K562 (cell line): ENCODE measurements at regions not wholly inside any gene's neighbourhood (a gene's known extent, or its start where the extent isn't known, plus 50 kb on each side); places are given as distances from the start of the nearest gene placed in this dataset.

Source experiments
- ATAC-seq: fragments of 200-7000 bp; cut with Tn5 transposase; 3 replicates; pipeline ENCODE4 v1.9.1; 2020; ENCODE audit warnings: moderate library complexity
- BruUV-seq: library from RNA; stranded (reverse); fragments of 400-500 nt; replicated peaks from 2 replicates; lab custom pipeline; 2021; lab: Mats Ljungman, UMichigan
- CTCF ChIA-PET: fragments of 300-600 bp; formaldehyde crosslinking; extraction: SDS; loops from one replicate; lab custom pipeline; 2021; ENCODE audit warnings: low intra/inter-chr PET ratio; lab: Yijun Ruan, JAX
- POLR2A ChIA-PET: fragments of 300-600, 350-650 bp; sonication (Branson Sonifier 250); formaldehyde crosslinking; extraction: SDS; loops from one replicate; lab custom pipeline; 2021; ENCODE audit warnings: antibody characterized with exemption, inconsistent platforms; lab: Yijun Ruan, JAX
- DNase-seq, 4 experiments: peaks; one replicate each; pipeline versions ENCODE4 v3.0.0 to v3.0.0-alpha.2; 2011 to 2018; ENCODE audit warnings: low spot score in 3 of 4, mixed read lengths in 3 of 4; ENCODE audit errors: extremely low read depth in 1 of 4
- FAIRE-seq: peaks from 2 replicates; lab custom pipeline; 2011; peaks lifted over from hg19 to GRCh38; lab: Jason Lieb, UNC
- H2AFZ ChIP-seq: 2 replicates; pipeline ENCODE4 v1.6.0; 2011; ENCODE audit warnings: low read depth, low read length, control low read depth, inconsistent platforms
- H3K27ac ChIP-seq: fragments of 200-600 bp; 3 replicates; pipeline ENCODE4 v1.8.0; 2011; ENCODE audit warnings: low read depth, mild to moderate bottlenecking, control low read depth, inconsistent platforms, low read length, moderate library complexity, mixed read lengths; ENCODE audit errors: extremely low read depth
- H3K27me3 ChIP-seq, 2 experiments: fragments of 300-600 bp in 1 of 2; 2 replicates in 1 of 2; 3 replicates in 1 of 2; pipeline versions ENCODE4 v1.6.0 to v1.8.0; 2011; ENCODE audit warnings: inconsistent platforms in 2 of 2, low read length in 2 of 2, mild to moderate bottlenecking in 1 of 2, mixed read lengths in 1 of 2, moderate library complexity in 1 of 2; ENCODE audit not compliant: control insufficient read depth in 2 of 2, insufficient read depth in 2 of 2
- H3K36me3 ChIP-seq: fragments of 300-600 bp; 3 replicates; pipeline ENCODE4 v1.8.0; 2011; ENCODE audit warnings: mild to moderate bottlenecking, low read length, inconsistent platforms; ENCODE audit not compliant: control insufficient read depth, insufficient read depth
- H3K4me1 ChIP-seq, 2 experiments: fragments of 200-600 bp in 1 of 2; replicated peaks in 1 of 2; 2 replicates in 1 of 2; 3 replicates in 1 of 2; pipeline versions ENCODE4 v1.5.1 to v1.8.0; 2011; ENCODE audit warnings: inconsistent platforms in 2 of 2, low read length in 2 of 2, mild to moderate bottlenecking in 1 of 2, mixed read lengths in 1 of 2, moderate library complexity in 1 of 2; ENCODE audit not compliant: control insufficient read depth in 2 of 2, insufficient read depth in 2 of 2
- H3K4me2 ChIP-seq: 2 replicates; pipeline ENCODE4 v1.6.1; 2011; ENCODE audit warnings: low read length, control low read depth, inconsistent platforms, mixed read lengths; ENCODE audit not compliant: insufficient read depth
- H3K4me3 ChIP-seq: fragments of 200-600 bp; sonication (generic), shearing (Covaris generic); 2 replicates; pipeline ENCODE4 v1.5.1; 2016; ENCODE audit warnings: control low read depth, inconsistent platforms
- H3K79me2 ChIP-seq: fragments of 200-600 bp; 3 replicates; pipeline ENCODE4 v1.8.0; 2011; ENCODE audit warnings: low read length, inconsistent platforms; ENCODE audit not compliant: control insufficient read depth, insufficient read depth
- H3K9ac ChIP-seq, 2 experiments: 2 replicates each; pipeline versions ENCODE4 v1.6.0 to v1.6.1; 2011; ENCODE audit warnings: low read depth in 2 of 2, low read length in 2 of 2, control low read depth in 1 of 2, inconsistent platforms in 1 of 2, mild to moderate bottlenecking in 1 of 2, mixed read lengths in 1 of 2; ENCODE audit not compliant: insufficient read depth in 1 of 2
- H3K9me1 ChIP-seq: one replicate; pipeline ENCODE4 v1.6.0; 2011; ENCODE audit warnings: inconsistent platforms, mild to moderate bottlenecking, low read length, moderate library complexity; ENCODE audit not compliant: control insufficient read depth, insufficient read depth
- H3K9me3 ChIP-seq: replicated peaks from 2 replicates; pipeline ENCODE4 v1.5.1; 2011; ENCODE audit warnings: low read depth, low read length, inconsistent platforms; ENCODE audit not compliant: control insufficient read depth, insufficient read depth
- H4K20me1 ChIP-seq: replicated peaks from 2 replicates; pipeline ENCODE4 v1.6.1; 2011; ENCODE audit warnings: low read length, inconsistent platforms, mixed read lengths; ENCODE audit not compliant: control insufficient read depth, insufficient read depth
- ARID2 ChIP-seq: fragments of 450-650 bp; IDR thresholded peaks from 2 replicates; pipeline ENCODE4 v1.6.1; 2017; ENCODE audit warnings: antibody characterized with exemption, mild to moderate bottlenecking
- ESRRA ChIP-seq: fragments of 450-650 bp; IDR thresholded peaks from 2 replicates; pipeline ENCODE4 v1.6.1; 2014; ENCODE audit warnings: low read depth, mild to moderate bottlenecking, moderate library complexity, borderline replicate concordance
- HNRNPH1 ChIP-seq: fragments of 200-400 bp; formaldehyde crosslinking; optimal IDR thresholded peaks from 2 replicates; pipeline ENCODE3; 2017; ENCODE audit warnings: low read depth, mild to moderate bottlenecking, low read length, moderate library complexity
- HNRNPUL1 ChIP-seq: fragments of 200-400 bp; formaldehyde crosslinking; IDR thresholded peaks from 2 replicates; pipeline ENCODE4 v1.6.1; 2017; ENCODE audit warnings: low read length
- MAZ ChIP-seq, 2 experiments: fragments of 450-650 bp in 1 of 2; sonication (generic) in 1 of 2; formaldehyde crosslinking; IDR thresholded peaks in 1 of 2; conservative IDR thresholded peaks in 1 of 2; 2 replicates each; pipeline versions ENCODE4 v1.4.0 to v1.5.0; 2020; ENCODE audit warnings: mild to moderate bottlenecking in 1 of 2, missing genetic modification reagents in 1 of 2
- NCOA1 ChIP-seq: fragments of 450-650 bp; IDR thresholded peaks from 2 replicates; pipeline ENCODE4 v1.6.1; 2016; ENCODE audit warnings: low read depth
- NFRKB ChIP-seq: fragments of 450-650 bp; IDR thresholded peaks from 2 replicates; pipeline ENCODE4 v1.6.1; 2016; ENCODE audit warnings: low read depth
- PTRF ChIP-seq: fragments of 450-650 bp; IDR thresholded peaks from 2 replicates; pipeline ENCODE4 v1.6.1; 2016; ENCODE audit warnings: mild to moderate bottlenecking, missing genetic modification characterization, missing compliant biosample characterization
- RBBP5 ChIP-seq: fragments of 200-600 bp; sonication (generic); IDR thresholded peaks from 2 replicates; pipeline ENCODE4 v1.6.1; 2012; ENCODE audit warnings: borderline replicate concordance, mild to moderate bottlenecking, low read length, control low read depth, inconsistent platforms; ENCODE audit not compliant: insufficient read depth, poor library complexity, severe bottlenecking
- RCOR1 ChIP-seq, 2 experiments: IDR thresholded peaks; 2 replicates each; pipeline ENCODE4 v1.6.1; 2012; ENCODE audit warnings: low read depth in 2 of 2, low read length in 2 of 2, borderline replicate concordance in 1 of 2, improper control_type of control experiment in 1 of 2
- RNF2 ChIP-seq: sonication (generic); IDR thresholded peaks from 2 replicates; pipeline ENCODE4 v1.6.1; 2016
- SAP30 ChIP-seq: fragments of 200-600 bp; sonication (generic); IDR thresholded peaks from 2 replicates; pipeline ENCODE4 v1.6.1; 2012; ENCODE audit warnings: borderline replicate concordance, low read depth, mild to moderate bottlenecking, moderate library complexity, low read length, control low read depth, inconsistent platforms; ENCODE audit not compliant: insufficient read depth, poor library complexity, severe bottlenecking
- XRCC3 ChIP-seq: fragments of 450-650 bp; IDR thresholded peaks from 2 replicates; pipeline ENCODE4 v1.6.1; 2017; ENCODE audit warnings: mild to moderate bottlenecking, moderate library complexity
- ZNF143 ChIP-seq: sonication (generic); formaldehyde crosslinking; IDR thresholded peaks from 2 replicates; pipeline ENCODE4 v1.9.0; 2022; ENCODE audit warnings: mild to moderate bottlenecking, missing genetic modification reagents
- ZNF445 ChIP-seq: fragments of 250-450 bp; sonication (Bioruptor Pico); IDR thresholded peaks from 2 replicates; pipeline ENCODE4 v1.4.0; 2020; ENCODE audit warnings: low read depth, mild to moderate bottlenecking, moderate library complexity
- WGBS: fragments of 100-300 bp; shearing (Covaris generic); methylation state at CpG from one replicate; pipeline ENCODE4 v1.1.6; 2016; ENCODE audit warnings: low coverage, mixed read lengths; ENCODE audit not compliant: insufficient coverage; ENCODE audit errors: missing lambda C conversion rate; 5-methylcytosine and 5-hydroxymethylcytosine counted together
- in situ Hi-C: fragments of 300-500 bp; cut with MboI; formaldehyde crosslinking; loops from 4 replicates; pipeline ENCODE4 v1.15.0; 2018; ENCODE audit warnings: inconsistent platforms, mixed read lengths
- intact Hi-C: fragments of 100-400 bp; cut with micrococcal nuclease; formaldehyde crosslinking; loops from 2 replicates; pipeline ENCODE4 v1.14.2; 2022
- TF ChIP-seq, protein P1 (sequence below): fragments of 450-650 bp; IDR thresholded peaks from one replicate; pipeline ENCODE4 v1.6.1; 2018; ENCODE audit warnings: mild to moderate bottlenecking, moderate library complexity; ENCODE audit not compliant: partially characterized antibody
- TF ChIP-seq, protein P2 (sequence below), 2 experiments: fragments of 150-350 bp in 1 of 2; IDR thresholded peaks; 2 replicates each; pipeline ENCODE4 v1.6.1; 2012 to 2016; ENCODE audit warnings: low read depth in 2 of 2, low read length in 2 of 2, mild to moderate bottlenecking in 1 of 2, moderate library complexity in 1 of 2

DNA sequence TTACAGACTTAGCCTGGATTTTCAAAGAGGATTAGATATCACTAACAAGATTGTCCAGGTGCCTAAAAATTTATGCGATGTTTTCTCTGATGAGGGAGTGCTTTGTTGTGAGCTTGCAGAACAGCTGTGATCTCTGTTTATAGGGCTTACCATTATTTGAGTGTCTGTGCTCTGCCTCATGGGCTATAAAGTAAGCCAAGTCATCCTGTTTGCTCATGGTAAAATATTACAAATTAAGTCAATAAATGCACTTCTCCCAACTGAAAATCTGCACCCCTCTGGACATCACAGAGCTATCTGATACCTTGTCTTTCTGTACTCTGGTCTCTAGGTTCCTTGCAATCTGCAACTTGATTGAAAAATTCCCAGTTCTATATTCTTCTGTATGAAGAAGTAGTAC lies 293.4 kb upstream of the ACTBL2 start:
- no peaks in the 10 kb centered on the region for H3K27me3 ChIP-seq
- no peak overlapping the region for H3K9ac ChIP-seq
- DNase-seq: no peak
- no peaks in the 10 kb centered on the region for H3K79me2 ChIP-seq
- no peak overlapping the region for H3K27ac ChIP-seq
- no peaks in the 10 kb centered on the region for H3K9me3 ChIP-seq
- H3K4me1 ChIP-seq: no peaks in the 10 kb centered on the region
- H3K9me1 ChIP-seq: no peaks in the 10 kb centered on the region
- in situ Hi-C loops: loop anchor here (25.0 kb wide), 1 partner anchor 686 kb away; the partner anchor contains the start of gene PLK2
- no peaks in the 10 kb centered on the region for H3K36me3 ChIP-seq
- no peak for FAIRE-seq
- H3K4me3 ChIP-seq: no peak overlapping the region
- ChIA-PET CTCF (no interaction called here), POLR2A (no interaction called here)
- 0% methylated on average over 1 of the region's 1 CpG for WGBS
- no peak overlapping the region for H2AFZ ChIP-seq
- H4K20me1 ChIP-seq: no peaks in the 10 kb centered on the region
- no peak overlapping the region for H3K4me2 ChIP-seq
- intact Hi-C loops: loop anchor here (5.0 to 10.0 kb wide), 3 partner anchors 121 to 479 kb away; no protein-coding TSS in a partner anchor
- BruUV-seq: no TSS peak
- no peak for ATAC-seq
- TF ChIP-seq ZNF445 (no peak), HNRNPUL1 (no peak), RCOR1 (IDR thresholded peaks at IDR 0.05; ENCODE audit: borderline replicate concordance in 1 of 2, low read depth in 2 of 2, low read length in 2 of 2) (no peak), MAZ (CRISPR knock-in tag; conservative IDR thresholded peaks at IDR 0.05 in 1 of 2, IDR thresholded peaks at IDR 0.05 in 1 of 2) (no peak), SAP30 (no peak), RNF2 (no peak), NCOA1 (no peak), ARID2 (no peak), ZNF143 (CRISPR knock-in tag) (no peak), ESRRA (no peak), NFRKB (no peak), XRCC3 (no peak), HNRNPH1 (no peak), PTRF (tag) (no peak), RBBP5 (no peak)
- TF ChIP-seq, protein P1, sequence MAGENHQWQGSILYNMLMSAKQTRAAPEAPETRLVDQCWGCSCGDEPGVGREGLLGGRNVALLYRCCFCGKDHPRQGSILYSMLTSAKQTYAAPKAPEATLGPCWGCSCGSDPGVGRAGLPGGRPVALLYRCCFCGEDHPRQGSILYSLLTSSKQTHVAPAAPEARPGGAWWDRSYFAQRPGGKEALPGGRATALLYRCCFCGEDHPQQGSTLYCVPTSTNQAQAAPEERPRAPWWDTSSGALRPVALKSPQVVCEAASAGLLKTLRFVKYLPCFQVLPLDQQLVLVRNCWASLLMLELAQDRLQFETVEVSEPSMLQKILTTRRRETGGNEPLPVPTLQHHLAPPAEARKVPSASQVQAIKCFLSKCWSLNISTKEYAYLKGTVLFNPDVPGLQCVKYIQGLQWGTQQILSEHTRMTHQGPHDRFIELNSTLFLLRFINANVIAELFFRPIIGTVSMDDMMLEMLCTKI: no peak
- TF ChIP-seq, protein P2, sequence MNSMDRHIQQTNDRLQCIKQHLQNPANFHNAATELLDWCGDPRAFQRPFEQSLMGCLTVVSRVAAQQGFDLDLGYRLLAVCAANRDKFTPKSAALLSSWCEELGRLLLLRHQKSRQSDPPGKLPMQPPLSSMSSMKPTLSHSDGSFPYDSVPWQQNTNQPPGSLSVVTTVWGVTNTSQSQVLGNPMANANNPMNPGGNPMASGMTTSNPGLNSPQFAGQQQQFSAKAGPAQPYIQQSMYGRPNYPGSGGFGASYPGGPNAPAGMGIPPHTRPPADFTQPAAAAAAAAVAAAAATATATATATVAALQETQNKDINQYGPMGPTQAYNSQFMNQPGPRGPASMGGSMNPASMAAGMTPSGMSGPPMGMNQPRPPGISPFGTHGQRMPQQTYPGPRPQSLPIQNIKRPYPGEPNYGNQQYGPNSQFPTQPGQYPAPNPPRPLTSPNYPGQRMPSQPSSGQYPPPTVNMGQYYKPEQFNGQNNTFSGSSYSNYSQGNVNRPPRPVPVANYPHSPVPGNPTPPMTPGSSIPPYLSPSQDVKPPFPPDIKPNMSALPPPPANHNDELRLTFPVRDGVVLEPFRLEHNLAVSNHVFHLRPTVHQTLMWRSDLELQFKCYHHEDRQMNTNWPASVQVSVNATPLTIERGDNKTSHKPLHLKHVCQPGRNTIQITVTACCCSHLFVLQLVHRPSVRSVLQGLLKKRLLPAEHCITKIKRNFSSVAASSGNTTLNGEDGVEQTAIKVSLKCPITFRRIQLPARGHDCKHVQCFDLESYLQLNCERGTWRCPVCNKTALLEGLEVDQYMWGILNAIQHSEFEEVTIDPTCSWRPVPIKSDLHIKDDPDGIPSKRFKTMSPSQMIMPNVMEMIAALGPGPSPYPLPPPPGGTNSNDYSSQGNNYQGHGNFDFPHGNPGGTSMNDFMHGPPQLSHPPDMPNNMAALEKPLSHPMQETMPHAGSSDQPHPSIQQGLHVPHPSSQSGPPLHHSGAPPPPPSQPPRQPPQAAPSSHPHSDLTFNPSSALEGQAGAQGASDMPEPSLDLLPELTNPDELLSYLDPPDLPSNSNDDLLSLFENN (IDR thresholded peaks at IDR 0.05; ENCODE audit: low read depth in 2 of 2, low read length in 2 of 2): no peak
